Suprapubic skin (tissue), 4 donors: ENCODE measurements at regions not wholly inside any gene's neighbourhood (a gene's known extent, or its start where the extent isn't known, plus 50 kb on each side); places are given as distances from the start of the nearest gene placed in this dataset.
A peak's percentile ranks its signal among the peaks of the same experiment; 100 is the strongest.

Experiments
- DNase-seq, 2 donors: peaks; one replicate each; pipeline ENCODE4 v3.0.0-alpha.2; 2019; ENCODE audit warnings: low spot score in 2 of 2
- H3K27ac ChIP-seq: fragments of 200-600 bp; sonication (generic); one replicate; pipeline ENCODE4 v1.5.1; 2019
- H3K27me3 ChIP-seq: fragments of 200-600 bp; sonication (generic); one replicate; pipeline ENCODE4 v1.5.1; 2019
- H3K36me3 ChIP-seq: fragments of 200-600 bp; sonication (generic); one replicate; pipeline ENCODE4 v1.5.1; 2019
- H3K4me1 ChIP-seq: fragments of 200-600 bp; sonication (generic); one replicate; pipeline ENCODE4 v1.5.1; 2019
- H3K4me3 ChIP-seq: fragments of 200-600 bp; sonication (generic); one replicate; pipeline ENCODE4 v1.5.1; 2019; ENCODE audit warnings: mild to moderate bottlenecking
- H3K9me3 ChIP-seq: fragments of 200-600 bp; sonication (generic); one replicate; pipeline ENCODE4 v1.5.1; 2019
- CTCF ChIP-seq, 2 donors: fragments of 200-600 bp in 1 of 2; fragments of 450-650 bp in 1 of 2; sonication (generic) in 1 of 2; IDR thresholded peaks; one replicate each; pipeline ENCODE4 v1.5.1; 2016 to 2019; ENCODE audit warnings: antibody characterized with exemption in 2 of 2, mild to moderate bottlenecking in 1 of 2, moderate library complexity in 1 of 2
- EP300 ChIP-seq: sonication (generic); formaldehyde crosslinking; IDR thresholded peaks from one replicate; pipeline ENCODE4 v1.6.1; 2017; ENCODE audit warnings: antibody characterized with exemption
- POLR2A ChIP-seq, 2 donors: fragments of 450-650 bp; IDR thresholded peaks; one replicate each; pipeline ENCODE4 v1.6.1; 2017; ENCODE audit warnings: antibody characterized with exemption in 2 of 2, mild to moderate bottlenecking in 2 of 2, moderate library complexity in 2 of 2
- POLR2AphosphoS5 ChIP-seq, 3 donors: sonication (generic); formaldehyde crosslinking; IDR thresholded peaks; one replicate each; pipeline ENCODE4 v1.6.1; 2017; ENCODE audit warnings: antibody characterized with exemption in 3 of 3
- WGBS: methylation state at CpG from one replicate; pipeline ENCODE4 v1.1.5; 2018; 5-methylcytosine and 5-hydroxymethylcytosine counted together

DNA sequence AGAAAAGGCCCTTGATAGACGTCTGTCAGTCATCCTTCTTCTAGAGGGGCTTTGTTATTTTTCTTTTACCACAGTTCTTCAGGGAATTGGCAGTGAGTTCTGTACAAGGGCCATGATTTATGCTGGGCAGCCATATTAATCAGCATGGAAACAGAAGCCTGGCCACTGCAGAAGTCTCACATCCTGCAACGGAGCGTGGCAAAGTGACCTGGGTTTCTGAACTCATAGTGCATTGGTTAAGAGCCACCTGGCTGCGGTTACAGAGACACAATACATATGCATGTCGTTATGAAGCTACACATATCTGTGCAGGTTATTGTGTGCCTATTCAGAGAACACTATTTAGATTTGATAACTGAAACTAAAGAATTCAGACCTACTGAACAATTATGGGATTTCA, 419.4 kb upstream of the CELF2 start:
- H3K36me3 ChIP-seq, result no peaks in the 10 kb centered on the region
- no peaks in the 10 kb centered on the region for H3K27me3 ChIP-seq
- H3K4me3 ChIP-seq, result no peak overlapping the region
- H3K4me1 ChIP-seq, result no peaks in the 10 kb centered on the region
- no peak overlapping the region for H3K27ac ChIP-seq
- WGBS, result 79% methylated on average over 5 of the region's 5 CpGs
- no peak for DNase-seq
- TF ChIP-seq CTCF (IDR thresholded peaks at IDR 0.05), result no peak
- TF ChIP-seq EP300, result no peak
- TF ChIP-seq POLR2AphosphoS5 (IDR thresholded peaks at IDR 0.05), result no peak
- TF ChIP-seq POLR2A (IDR thresholded peaks at IDR 0.05), result no peak
- no peaks in the 10 kb centered on the region for H3K9me3 ChIP-seq

GRCh38 chr10:10600004-10600403, 417.7 kb upstream of the CELF2 start:
- 84% methylated on average over 5 of the region's 5 CpGs for WGBS
- Histone ChIP-seq H3K27ac (no peak overlapping the region), H3K4me1 (no peaks in the 10 kb centered on the region), H3K9me3 (no peaks in the 10 kb centered on the region), H3K36me3 (no peaks in the 10 kb centered on the region), H3K27me3 (no peaks in the 10 kb centered on the region), H3K4me3 (no peak overlapping the region)
- DNase-seq, result no peak
- no peak for TF ChIP-seq POLR2AphosphoS5 (IDR thresholded peaks at IDR 0.05)
- TF ChIP-seq CTCF (IDR thresholded peaks at IDR 0.05), result no peak
- no peak for TF ChIP-seq EP300
- no peak for TF ChIP-seq POLR2A (IDR thresholded peaks at IDR 0.05)

- H3K4me3 ChIP-seq, result no peak overlapping the region
- no peaks in the 10 kb centered on the region for H3K36me3 ChIP-seq
- 47% methylated on average over 9 of the region's 9 CpGs for WGBS
- peak overlapping the region; percentile 77 for H3K27ac ChIP-seq
- no peaks in the 10 kb centered on the region for H3K9me3 ChIP-seq
- peak in 1 of 3 donors; percentile 73 for TF ChIP-seq POLR2AphosphoS5 (IDR thresholded peaks at IDR 0.05)
- no peak for TF ChIP-seq POLR2A (IDR thresholded peaks at IDR 0.05)
- H3K27me3 ChIP-seq, result no peaks in the 10 kb centered on the region
- DNase-seq, result peak; percentile 72 to 80
- no peaks in the 10 kb centered on the region for H3K4me1 ChIP-seq
Measured at GRCh38 chr10:10605551-10606081, 412.1 kb upstream of the CELF2 start.

GRCh38 chr10:10609379-10609955, 408.2 kb upstream of the CELF2 start:
- 88% methylated on average over 8 of the region's 8 CpGs for WGBS

GRCh38 chr10:10610171-10610570, 407.5 kb upstream of the CELF2 start:
- TF ChIP-seq POLR2A (IDR thresholded peaks at IDR 0.05) (no peak), EP300 (no peak), CTCF (IDR thresholded peaks at IDR 0.05) (no peak), POLR2AphosphoS5 (IDR thresholded peaks at IDR 0.05) (no peak)
- Histone ChIP-seq H3K4me1 (no peaks in the 10 kb centered on the region), H3K27ac (no peak overlapping the region), H3K4me3 (no peak overlapping the region), H3K27me3 (no peaks in the 10 kb centered on the region), H3K9me3 (no peaks in the 10 kb centered on the region), H3K36me3 (no peaks in the 10 kb centered on the region)
- WGBS, result 42% methylated on average over 1 of the region's 1 CpG
- DNase-seq, result no peak

More at GRCh38 chr10:10609379-10609955, 408.2 kb upstream of the CELF2 start:
- H3K36me3 ChIP-seq, result no peaks in the 10 kb centered on the region
- H3K27ac ChIP-seq, result no peak overlapping the region
- TF ChIP-seq POLR2AphosphoS5 (IDR thresholded peaks at IDR 0.05) (no peak), EP300 (no peak), POLR2A (IDR thresholded peaks at IDR 0.05) (no peak), CTCF (IDR thresholded peaks at IDR 0.05) (no peak)
- no peaks in the 10 kb centered on the region for H3K9me3 ChIP-seq
- no peaks in the 10 kb centered on the region for H3K27me3 ChIP-seq
- no peaks in the 10 kb centered on the region for H3K4me1 ChIP-seq
- DNase-seq, result no peak
- H3K4me3 ChIP-seq, result no peak overlapping the region
